ENCODE measurements at regions not wholly inside any gene's neighbourhood (a gene's known extent, or its start where the extent isn't known, plus 50 kb on each side); places are given as distances from the start of the nearest gene placed in this dataset.
"Not testable (repeated sequence)": the region's sequence is repeated elsewhere in the genome, so short reads cannot be mapped to it uniquely, and the experiment has no call there.

DNA sequence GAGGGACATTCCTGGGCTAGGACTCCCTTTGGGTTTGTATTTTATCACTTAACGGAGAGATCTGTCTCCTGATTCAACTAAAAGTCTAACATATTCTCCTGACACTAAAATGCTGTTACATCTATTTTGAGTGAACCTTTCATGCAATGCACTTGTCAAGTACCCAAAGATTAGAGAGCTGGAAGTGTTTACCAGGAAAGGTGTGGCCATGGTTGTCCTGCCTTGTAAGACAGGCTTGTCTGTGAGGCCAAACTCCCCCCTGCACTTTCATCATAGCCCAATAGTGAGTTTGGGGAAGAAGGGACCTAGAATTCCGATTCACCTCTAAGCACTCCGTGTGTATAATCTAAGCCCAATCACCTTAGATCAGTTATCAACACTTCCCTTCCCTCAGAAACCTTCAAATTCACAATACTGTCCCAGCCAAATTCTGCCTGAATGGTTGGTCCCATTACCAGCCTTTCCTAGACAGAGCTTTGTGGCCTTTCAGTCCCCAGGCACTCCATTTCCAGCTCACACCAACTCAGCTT lies 162.6 kb upstream of the NAMPT start:
- no peak for DNase-seq

DNA sequence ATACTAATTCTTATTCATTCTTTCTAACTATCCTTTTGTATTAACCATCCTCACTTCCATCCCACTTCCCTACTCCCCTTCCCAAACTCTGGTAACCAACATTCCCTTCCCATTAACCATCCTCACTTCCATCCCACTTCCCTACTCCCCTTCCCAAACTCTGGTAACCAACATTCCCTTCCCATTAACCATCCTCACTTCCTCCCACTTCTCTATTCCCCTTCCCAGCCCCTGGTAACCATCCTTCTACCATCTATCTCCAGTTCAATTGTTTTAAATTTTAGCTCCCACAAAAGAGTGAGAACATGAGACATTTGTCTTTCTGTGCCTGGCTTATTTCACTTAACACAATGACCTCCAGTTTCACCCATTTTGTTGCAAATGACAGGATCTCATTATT lies 160.6 kb upstream of the NAMPT start:
- DNase-seq: not testable (repeated sequence)

DNA sequence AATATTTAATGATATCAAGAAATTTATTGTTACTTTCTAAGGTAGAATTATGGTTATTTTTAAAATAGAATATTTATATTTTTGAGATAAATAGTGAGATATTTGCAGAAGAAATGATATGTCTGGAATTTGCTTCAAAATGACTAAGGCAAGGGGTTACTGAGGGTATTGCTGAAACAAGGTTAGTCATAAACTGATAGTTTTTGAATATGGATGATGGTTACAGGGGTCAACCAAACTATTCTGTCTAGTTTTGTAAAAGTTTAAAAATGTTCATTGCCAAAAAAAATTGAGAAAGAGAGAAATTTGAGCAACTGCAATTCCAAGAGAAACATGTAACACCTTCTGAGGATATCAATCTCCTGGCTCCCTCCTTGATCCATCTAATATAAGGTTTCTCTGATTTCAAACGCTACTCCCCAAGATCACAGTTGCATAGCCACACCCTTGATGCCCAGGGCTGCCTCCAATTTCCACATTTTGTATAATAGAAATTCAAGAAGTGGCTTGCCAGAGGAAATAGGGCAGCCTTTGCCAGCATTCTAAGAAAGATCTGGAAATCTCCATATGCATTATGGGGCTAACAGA lies 159.4 kb upstream of the NAMPT start:
- no peak for DNase-seq

DNA sequence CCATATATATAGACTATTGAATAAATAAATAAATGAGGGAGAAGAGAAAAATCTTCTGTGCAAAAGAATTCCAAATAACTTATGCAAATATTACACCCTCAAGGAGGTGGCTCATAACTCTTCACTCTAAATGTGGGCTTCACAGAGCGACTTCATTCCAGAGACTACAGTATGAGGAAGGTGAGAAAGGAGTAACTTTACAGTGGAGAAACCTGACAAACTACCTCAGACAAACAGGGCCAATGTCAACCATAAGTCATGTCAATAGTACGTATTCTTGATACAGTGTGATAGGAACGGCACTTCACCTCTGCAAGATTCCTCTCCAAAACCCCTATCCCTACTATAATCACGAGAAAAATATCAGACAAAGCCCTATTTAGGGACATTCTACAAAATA lies 158.4 kb upstream of the NAMPT start:
- DNase-seq: no peak

DNA sequence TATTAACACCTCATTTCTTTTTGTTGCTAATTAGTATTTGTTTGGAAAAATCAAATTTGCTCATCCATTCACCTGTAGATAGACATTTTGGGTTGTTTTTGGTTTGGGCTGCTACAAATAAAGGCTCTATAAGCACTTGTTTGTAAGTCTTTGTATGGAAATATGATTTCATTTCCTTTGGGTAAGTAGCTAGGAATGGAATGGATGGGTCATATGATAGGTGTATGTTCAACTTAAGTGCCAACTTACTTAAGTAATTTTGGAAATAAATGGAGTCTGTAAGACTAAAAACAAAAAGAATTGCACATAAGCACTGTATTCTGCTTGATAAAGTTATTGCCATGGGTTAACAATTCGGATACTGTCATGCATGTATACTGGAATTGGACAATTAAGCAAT lies 157.7 kb upstream of the NAMPT start:
- DNase-seq: no peak

DNA sequence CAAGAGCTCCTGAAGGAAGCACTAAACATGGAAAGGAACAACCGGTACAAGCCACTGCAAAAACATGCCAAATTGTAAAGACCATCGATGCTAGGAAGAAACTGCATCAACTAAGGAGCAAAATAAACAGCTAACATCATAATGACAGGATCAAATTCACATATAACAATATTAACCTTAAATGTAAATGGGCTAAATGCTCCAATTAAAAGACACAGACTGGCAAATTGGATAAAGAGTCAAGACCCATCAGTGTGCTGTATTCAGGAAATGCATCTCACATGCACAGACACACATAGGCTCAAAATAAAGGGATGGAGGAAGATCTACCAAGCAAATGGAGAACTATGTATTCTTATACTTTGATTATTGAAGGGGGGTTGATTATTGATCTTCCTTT lies 156.6 kb upstream of the NAMPT start:
- not testable (repeated sequence) for DNase-seq

DNA sequence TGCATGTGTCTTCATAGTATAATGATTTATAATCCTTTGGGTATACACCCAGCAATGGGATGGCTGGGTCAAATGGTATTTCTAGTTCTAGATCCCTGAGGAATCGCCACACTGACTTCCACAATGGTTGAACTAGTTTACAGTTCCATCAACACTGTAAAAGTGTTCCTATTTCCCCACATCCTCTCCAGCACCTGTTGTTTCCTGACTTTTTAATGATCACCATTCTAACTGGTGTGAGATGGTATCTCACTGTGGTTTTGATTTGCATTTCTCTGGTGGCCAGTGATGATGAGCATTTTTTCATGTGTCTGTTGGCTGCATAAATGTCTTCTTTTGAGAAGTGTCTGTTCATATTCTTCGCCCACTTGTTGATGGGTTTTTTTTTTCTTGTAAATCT lies 152.2 kb upstream of the NAMPT start:
- not testable (repeated sequence) for DNase-seq

DNA sequence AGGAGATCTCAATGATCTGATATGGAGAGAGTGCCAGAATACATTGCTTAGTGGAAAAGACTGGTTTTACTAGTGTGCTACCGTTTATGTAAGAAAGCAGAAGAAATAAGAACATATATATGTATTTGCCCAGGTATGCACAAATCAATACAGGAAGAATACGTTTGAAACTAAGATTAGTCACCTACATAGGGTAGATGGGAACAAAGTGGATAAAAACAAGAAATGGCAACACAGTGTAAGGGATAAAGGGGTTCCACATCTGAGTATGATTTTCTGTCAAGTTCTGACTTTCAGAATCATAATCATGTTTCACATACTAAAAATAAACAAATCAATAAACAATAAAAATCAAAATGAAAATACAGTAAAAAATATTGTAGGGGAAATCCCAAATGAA lies 148.6 kb upstream of the NAMPT start:
- DNase-seq: no peak

DNA sequence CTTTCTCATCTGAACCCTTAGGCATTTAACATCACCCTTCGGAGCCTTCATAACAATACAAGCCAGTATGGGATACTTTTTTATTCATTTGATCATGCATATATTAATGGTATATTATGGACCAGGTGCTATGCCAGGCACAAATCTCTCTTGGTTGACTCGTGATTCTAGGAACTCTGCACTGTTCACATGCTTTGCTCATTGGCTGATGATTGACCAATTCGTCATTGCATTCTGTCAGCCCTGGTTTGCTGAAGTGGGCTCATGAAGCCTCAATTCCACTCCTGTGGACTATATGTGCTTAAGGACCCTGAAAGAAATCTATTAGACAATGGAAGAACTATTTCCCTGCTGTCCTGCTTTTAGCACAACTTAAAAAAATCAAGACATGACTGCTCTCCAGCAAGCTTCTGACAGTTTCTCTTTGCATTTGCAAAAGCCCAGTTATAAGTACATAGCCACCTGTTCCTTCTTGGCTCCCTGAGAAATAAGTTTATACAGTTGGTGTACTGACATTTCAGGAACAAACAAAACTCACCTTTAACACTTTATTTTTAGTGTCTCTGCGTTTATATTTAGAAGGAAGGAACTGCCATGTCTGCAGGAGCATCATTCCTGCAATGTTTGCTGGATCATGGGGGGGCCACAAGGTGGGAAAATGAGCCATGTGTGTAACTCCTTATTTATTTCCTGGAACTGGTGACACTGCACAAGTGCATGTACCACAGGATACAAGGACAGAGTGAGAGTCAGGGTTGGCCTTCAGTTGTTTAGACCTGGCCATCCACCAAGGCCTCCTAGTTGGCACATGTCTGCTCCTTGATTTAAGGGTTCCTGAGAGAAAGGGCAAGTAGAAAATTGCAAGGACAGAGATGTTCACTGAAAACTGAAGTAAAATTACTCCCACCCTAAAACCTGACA lies 146.0 kb upstream of the NAMPT start:
- DNase-seq: no peak

DNA sequence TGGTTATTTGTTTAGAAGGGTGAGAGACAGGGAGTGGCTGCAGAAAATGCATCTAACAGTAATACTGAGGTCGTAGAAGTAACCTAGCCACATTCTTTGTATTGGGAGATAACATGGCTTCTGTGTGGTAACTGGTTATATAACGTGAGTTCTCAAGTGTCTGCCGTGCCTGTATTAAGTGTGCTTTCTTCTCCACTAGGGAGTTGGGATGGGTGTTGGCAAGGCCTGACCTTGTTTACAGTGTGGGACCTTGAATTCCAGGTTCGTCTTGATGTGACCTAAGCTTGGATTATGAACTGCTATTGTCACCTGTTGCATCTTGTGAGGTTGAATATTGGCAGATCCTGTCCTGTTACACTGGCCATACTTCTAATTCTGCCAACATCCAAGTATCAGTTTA lies 145.3 kb upstream of the NAMPT start:
- no peak for DNase-seq

DNA sequence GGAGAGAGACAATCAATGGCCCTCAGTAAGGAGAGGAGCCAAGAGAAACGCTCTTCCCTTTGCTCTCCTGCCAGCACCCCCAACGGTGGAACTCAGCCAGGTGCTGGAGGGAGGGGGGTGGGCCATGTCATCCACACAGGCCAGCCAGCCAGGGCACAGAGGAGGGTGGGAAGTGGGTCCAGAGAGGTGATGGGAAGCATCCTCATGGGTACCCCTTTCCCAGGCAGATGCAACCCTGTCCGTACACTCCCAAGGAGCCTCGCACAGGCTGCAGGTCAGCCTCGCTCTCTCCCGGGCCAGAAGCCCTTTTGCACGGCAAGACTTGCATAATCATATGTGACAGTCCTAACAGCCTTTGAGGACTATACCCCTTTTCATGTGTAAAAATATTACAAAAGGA lies 142.0 kb upstream of the NAMPT start:
- no peak for DNase-seq

DNA sequence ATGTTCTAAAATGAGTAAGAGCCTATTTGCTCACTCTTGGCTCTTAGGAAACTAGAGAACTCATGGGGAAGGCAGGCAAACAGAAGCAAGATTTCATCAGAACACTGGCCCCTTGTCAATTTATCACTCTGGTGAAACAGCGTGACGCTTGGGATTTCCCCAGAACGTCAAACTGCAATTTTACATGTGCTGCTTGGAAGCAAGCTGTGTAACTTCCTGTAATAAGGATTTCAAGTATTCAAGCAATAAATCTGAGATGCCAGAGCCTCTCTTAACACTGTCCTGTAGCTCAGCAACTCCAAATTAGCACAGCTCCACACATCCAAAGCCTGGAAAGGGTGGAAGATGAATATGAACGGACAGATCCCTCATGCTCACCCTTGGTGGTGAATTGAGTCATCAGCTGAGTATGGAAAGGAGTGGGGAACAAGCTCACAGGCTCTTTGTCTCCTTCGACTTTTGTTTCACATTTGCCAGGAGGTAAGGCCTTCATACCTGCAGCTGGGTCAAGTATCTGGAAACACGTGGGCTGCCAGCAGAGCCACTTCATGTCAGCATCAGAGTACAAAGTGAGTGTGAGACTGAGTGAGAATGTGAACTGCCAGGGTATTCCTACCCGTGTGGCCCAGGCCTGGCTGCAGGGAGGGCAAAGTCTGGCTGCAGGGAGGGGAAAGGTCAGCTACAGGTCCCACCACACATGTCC lies 140.4 kb upstream of the NAMPT start:
- peak; percentile 99 for DNase-seq

DNA sequence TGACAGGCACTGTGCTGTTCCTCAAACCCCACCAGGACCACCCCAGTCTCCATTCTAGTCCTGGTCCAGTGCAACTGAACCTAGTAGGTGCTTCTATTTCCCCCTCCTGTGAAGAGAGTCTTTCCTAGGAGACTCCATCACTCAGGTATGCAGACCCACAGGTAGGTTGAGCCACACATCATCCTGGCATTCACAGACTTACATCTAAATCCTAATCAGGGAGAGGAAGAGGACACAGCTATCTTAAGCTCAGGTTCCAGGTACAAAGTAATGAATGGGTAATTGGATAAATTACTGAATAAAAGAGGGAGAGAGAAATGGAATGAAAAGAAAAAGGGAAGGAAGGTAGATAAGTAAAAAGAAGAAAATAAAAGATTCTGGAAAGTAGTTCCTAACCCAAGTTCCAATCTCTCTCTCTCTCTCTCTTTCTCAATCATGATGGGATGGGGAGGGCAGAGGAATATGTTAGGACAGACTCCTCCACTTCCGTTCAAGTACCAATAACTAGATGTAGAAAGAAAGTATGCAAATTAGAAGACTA lies 139.8 kb upstream of the NAMPT start:
- no peak for DNase-seq

DNA sequence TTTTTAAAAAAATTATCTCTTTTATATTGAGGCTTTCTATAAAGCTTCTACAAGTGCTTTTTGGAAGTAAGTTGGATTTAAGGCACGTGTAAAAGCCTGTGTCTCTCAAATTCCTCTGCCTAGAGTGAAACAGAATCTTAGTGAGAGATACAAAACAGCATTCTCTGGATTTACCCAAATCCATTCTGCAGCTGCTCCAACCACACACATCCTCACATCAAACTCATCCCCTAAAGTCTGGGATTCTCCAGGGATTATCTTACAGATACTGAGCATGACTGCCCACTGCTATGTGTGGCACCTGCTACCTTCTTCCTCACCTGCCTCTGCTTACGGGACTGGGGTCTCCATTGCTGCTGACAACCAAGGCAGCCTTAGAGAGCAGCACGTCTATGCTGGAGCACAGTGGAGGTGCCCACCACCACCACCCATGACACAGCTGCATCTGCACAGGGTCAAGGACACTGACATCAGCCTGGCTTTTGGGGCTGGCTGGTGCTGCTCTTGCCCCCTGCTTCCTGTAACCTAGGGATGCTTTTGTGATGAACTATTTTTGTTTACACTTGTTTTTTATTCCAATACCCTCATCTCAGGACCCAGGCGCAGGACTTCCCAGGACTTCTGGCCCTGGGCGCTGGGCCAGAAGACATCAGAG lies 139.2 kb upstream of the NAMPT start:
- no peak for DNase-seq

DNA sequence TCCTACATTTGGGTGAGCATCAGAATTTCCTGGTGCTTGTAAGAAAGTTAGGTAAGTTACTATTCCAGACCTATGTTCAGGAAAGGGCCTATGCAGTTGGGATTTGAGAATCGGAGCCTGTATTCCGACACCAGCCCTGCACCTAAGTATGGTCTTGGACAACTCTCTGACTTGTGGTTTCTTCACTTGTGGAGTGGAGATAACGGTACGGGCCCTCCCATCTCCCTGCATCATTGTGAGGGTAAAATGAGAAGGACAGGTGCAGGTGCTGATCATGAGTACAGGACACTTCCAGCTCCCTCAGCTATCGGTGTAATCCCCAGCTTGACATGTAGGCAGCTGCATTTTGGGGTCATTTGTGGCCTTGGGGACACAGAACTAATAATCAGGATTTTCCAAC lies 138.3 kb upstream of the NAMPT start:
- no peak for DNase-seq

DNA sequence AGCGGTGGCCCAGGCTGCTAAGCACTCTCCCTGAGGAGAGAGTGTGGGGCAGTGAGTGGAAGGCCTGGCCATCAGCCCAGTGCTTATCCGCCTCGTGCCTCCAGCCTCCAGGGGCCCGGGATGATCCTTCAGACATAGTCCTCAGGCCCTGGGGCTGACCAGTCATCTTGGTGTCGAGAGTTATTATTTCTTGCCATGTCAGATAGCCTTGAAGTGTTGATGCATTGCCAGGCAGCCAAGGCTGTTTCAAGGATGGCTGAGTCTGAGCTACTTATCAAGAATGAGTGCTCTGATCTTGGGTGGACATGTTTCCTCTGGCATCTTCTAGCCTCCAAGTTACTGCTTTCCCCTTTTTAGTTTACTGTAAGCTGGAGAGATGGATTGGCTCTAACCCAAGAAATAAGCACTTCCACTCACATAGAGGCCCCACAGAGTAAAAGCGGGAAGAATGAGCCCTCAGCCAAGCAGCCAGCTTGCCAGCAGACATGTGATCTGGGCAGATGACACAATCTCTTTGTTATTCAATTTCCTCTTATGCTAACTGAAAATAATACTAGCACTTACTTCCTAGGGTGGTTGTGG lies 136.5 kb upstream of the NAMPT start:
- DNase-seq: peak; percentile 84

DNA sequence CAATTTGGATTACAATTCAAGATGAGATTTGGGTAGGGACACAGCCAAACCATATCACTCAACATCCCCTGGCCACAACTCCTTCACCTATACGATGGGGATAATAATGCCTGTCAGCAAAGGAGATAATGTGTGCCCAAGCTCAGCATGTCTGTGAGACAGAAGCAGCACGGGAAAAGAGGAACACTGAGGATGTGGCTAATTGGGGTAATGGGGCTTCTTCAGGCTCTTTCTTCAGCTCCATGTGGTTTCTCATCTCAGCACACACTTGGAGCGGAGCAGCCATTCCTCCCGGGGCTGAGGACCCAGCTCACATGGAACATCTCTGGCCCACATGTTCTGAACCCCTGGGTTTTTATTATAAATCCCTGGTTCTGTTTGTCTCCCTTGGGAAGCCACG lies 136.0 kb upstream of the NAMPT start:
- DNase-seq: no peak

DNA sequence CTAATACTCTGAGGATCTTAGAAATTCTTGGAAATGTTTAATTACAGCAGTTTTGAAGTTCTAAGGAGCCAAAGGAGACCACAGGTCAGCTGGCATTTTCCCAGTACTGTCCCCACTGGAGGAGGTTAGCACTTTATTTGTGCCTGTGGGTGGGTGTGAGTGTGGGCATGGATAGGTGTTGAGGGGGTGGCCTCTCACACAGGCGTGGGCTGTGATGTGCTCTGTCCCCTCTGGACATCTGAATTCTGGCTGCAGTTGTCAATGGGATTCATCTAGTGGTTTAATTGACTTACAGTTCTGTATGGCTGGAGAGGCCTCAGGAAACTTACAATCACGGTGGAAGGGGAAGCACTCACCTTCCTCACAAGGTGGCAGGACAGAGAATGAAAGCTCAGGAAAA lies 135.4 kb upstream of the NAMPT start:
- no peak for DNase-seq

DNA sequence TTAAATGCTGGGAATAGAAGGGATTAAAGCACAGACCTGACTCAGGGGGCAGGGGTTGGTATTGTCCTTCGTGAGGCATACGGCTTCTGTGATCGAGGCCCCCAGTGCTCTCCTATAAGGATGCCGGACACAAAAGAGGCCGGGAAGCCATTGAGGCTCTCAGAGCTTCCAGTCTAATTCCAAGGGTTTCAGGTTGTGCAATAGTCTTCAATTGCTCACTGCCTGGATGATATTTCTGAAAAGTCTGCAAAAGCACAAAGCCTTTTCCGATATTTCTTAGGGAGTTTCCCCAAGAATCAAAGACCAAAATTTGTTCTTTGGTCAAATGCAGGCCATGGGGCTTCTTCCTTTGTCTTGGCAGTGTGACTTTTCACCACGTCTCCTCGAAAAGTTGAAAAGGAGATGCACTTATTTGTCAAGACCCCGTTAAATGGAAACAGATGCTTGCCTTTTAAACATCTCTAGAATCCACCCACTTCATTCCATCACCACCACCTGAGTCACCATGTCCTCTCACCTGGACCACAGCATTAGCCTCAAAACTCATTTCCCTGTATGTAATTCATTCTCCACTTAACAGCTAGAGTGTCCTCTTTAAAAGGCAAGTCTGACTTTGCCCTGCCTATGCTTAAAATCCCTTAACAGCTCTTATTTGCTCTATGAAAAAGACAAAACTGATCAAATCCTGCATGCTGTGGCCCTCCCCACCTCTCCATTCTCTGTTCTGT lies 134.8 kb upstream of the NAMPT start:
- DNase-seq: no peak

DNA sequence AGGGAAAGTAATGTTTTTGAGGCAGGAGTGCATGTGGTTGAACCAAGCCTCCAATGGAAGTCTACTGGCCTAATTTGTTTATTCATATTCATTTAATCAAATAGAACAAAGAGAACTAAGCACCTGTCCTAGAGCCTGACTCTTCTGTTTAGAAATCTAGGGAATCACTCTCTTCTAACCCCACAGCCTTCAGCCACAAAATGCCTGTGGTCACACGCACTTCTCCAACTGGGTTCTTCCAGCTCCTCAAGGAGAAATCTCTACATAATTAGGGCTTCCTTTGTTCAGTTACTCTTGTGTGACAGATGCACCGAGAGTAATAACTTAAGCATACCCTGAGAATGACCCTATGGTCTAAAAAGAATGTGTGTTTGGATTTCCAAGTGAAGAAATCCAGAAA lies 133.7 kb upstream of the NAMPT start:
- DNase-seq: peak; percentile 26

DNA sequence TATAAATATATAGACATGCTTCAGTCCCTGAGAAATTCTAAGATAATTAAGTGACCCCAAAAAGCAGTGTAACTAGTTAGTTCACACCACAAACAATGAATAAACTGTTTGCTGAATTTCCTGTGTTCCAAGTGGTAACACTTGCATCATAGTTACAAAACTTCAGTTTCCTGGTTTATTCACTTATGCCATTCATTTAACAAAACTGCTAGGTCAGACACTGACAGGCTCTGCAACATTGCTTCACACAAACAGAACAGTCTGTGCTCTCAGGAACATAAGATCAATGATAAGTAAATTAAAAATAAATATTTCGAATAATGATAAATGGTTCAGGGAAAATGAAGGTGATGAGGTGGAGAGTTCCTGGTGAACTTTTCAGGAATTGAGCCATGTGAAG lies 133.3 kb upstream of the NAMPT start:
- DNase-seq: peak; percentile 49

All from HCEC 1CT (cell line).